Upper lobe of right lung (tissue), 1 donor: ENCODE measurements at regions not wholly inside any gene's neighbourhood (a gene's known extent, or its start where the extent isn't known, plus 50 kb on each side); places are given as distances from the start of the nearest gene placed in this dataset.

Source experiments
- ATAC-seq: fragments of 200-7000 bp; cut with Tn5 transposase; one replicate; pipeline ENCODE4 v1.9.1; 2020; ENCODE audit warnings: mild to moderate bottlenecking, moderate library complexity
- DNase-seq: peaks from one replicate; pipeline ENCODE4 v3.0.0-alpha.2; 2020
- H3K27ac ChIP-seq: fragments of 200-600 bp; one replicate; pipeline ENCODE4 v1.8.0; 2022
- H3K27me3 ChIP-seq: fragments of 200-600 bp; one replicate; pipeline ENCODE4 v1.8.0; 2022; ENCODE audit warnings: mild to moderate bottlenecking
- H3K36me3 ChIP-seq: fragments of 200-600 bp; one replicate; pipeline ENCODE4 v1.8.0; 2022
- H3K4me1 ChIP-seq: fragments of 200-600 bp; one replicate; pipeline ENCODE4 v1.8.0; 2022
- H3K4me3 ChIP-seq: fragments of 200-600 bp; one replicate; pipeline ENCODE4 v1.8.0; 2022; ENCODE audit warnings: mild to moderate bottlenecking
- H3K9me3 ChIP-seq: fragments of 200-600 bp; one replicate; pipeline ENCODE4 v1.8.0; 2022
- CTCF ChIP-seq: fragments of 200-600 bp; IDR thresholded peaks from one replicate; pipeline ENCODE4 v1.8.0; 2022; ENCODE audit warnings: antibody characterized with exemption
- intact Hi-C: fragments of 100-400 bp; cut with DNase I; formaldehyde crosslinking; loops from one replicate; pipeline ENCODE4 v1.11.0; 2022
- donor health status: DM: no; HTN: yes; CAD: no; lungs with severe emphysema.

- H3K9me3 ChIP-seq: no peaks in the 10 kb centered on the region
- no peak for DNase-seq
- no peaks in the 10 kb centered on the region for H3K27me3 ChIP-seq
- H3K4me1 ChIP-seq: no peaks in the 10 kb centered on the region
- TF ChIP-seq CTCF: no peak
- no peaks in the 10 kb centered on the region for H3K36me3 ChIP-seq
- intact Hi-C loops: no loop called here
- no peak overlapping the region for H3K4me3 ChIP-seq
- H3K27ac ChIP-seq: no peak overlapping the region
- ATAC-seq: no peak
Observed at GRCh38 chr5:29169886-29170285, 2023.6 kb upstream of the CDH6 start.

- Histone ChIP-seq H3K27ac (no peak overlapping the region), H3K27me3 (no peaks in the 10 kb centered on the region), H3K4me3 (no peak overlapping the region), H3K4me1 (no peaks in the 10 kb centered on the region), H3K36me3 (no peaks in the 10 kb centered on the region), H3K9me3 (no peaks in the 10 kb centered on the region)
- intact Hi-C loops: no loop called here
- DNase-seq (no peak), ATAC-seq (no peak)
- TF ChIP-seq CTCF: no peak
Observed at GRCh38 chr5:29162297-29162696, 2031.2 kb upstream of the CDH6 start.

- no peaks in the 10 kb centered on the region for H3K36me3 ChIP-seq
- no peak overlapping the region for H3K4me3 ChIP-seq
- H3K9me3 ChIP-seq: no peaks in the 10 kb centered on the region
- intact Hi-C loops: no loop called here
- ATAC-seq (no peak), DNase-seq (no peak)
- TF ChIP-seq CTCF: no peak
- no peak overlapping the region for H3K27ac ChIP-seq
- no peaks in the 10 kb centered on the region for H3K27me3 ChIP-seq
- H3K4me1 ChIP-seq: no peaks in the 10 kb centered on the region
Observed at GRCh38 chr5:29161399-29162291, 2031.8 kb upstream of the CDH6 start.

- no peaks in the 10 kb centered on the region for H3K27me3 ChIP-seq
- no peaks in the 10 kb centered on the region for H3K4me1 ChIP-seq
- intact Hi-C loops: no loop called here
- no peak overlapping the region for H3K27ac ChIP-seq
- ATAC-seq: no peak
- H3K36me3 ChIP-seq: no peaks in the 10 kb centered on the region
- no peak for DNase-seq
- no peaks in the 10 kb centered on the region for H3K9me3 ChIP-seq
- TF ChIP-seq CTCF: no peak
- H3K4me3 ChIP-seq: no peak overlapping the region
Observed at GRCh38 chr5:29157975-29158374, 2035.5 kb upstream of the CDH6 start.

GRCh38 chr5:29150840-29151239, 2042.6 kb upstream of the CDH6 start:
- ATAC-seq (no peak), DNase-seq (no peak)
- no peaks in the 10 kb centered on the region for H3K9me3 ChIP-seq
- no peaks in the 10 kb centered on the region for H3K36me3 ChIP-seq
- TF ChIP-seq CTCF: no peak
- H3K27me3 ChIP-seq: no peaks in the 10 kb centered on the region
- no peak overlapping the region for H3K27ac ChIP-seq
- H3K4me1 ChIP-seq: no peaks in the 10 kb centered on the region
- no peak overlapping the region for H3K4me3 ChIP-seq
- intact Hi-C loops: no loop called here
